Osteoblast (primary cell): ENCODE measurements at regions not wholly inside any gene's neighbourhood (a gene's known extent, or its start where the extent isn't known, plus 50 kb on each side); places are given as distances from the start of the nearest gene placed in this dataset. TPM values are rescaled to one million over a fixed set of nuclear protein-coding genes. Genes with fewer than 3 reads are reported as not detected.

Source experiments
- DNase-seq: peaks from one replicate; pipeline ENCODE4 v3.0.0; 2011; ENCODE audit warnings: low spot score, mixed read lengths; ENCODE audit not compliant: insufficient read length; ENCODE audit errors: missing footprints
- H2AFZ ChIP-seq: 2 replicates; pipeline ENCODE4 v1.6.0; 2011; ENCODE audit warnings: mild to moderate bottlenecking, low read length
- H3K27ac ChIP-seq: 2 replicates; pipeline ENCODE4 v1.5.1; 2011; ENCODE audit warnings: mild to moderate bottlenecking, low read depth, low read length, moderate library complexity
- H3K27me3 ChIP-seq: 2 replicates; pipeline ENCODE4 v1.6.0; 2012; ENCODE audit warnings: mild to moderate bottlenecking, control low read depth, inconsistent platforms, low read length, moderate library complexity; ENCODE audit not compliant: insufficient read depth
- H3K36me3 ChIP-seq: 2 replicates; pipeline ENCODE4 v1.5.1; 2011; ENCODE audit warnings: mild to moderate bottlenecking, low read length, control low read depth, moderate library complexity; ENCODE audit not compliant: insufficient read depth
- H3K4me1 ChIP-seq: 2 replicates; pipeline ENCODE4 v1.5.1; 2011; ENCODE audit warnings: mild to moderate bottlenecking, low read length, control low read depth, moderate library complexity; ENCODE audit not compliant: insufficient read depth
- H3K4me2 ChIP-seq: 2 replicates; pipeline ENCODE4 v1.6.0; 2011; ENCODE audit warnings: mild to moderate bottlenecking, low read length; ENCODE audit not compliant: insufficient read depth
- H3K4me3 ChIP-seq: fragments of 200-600 bp; sonication (generic); 3 replicates; pipeline ENCODE4 v1.5.1; 2012; ENCODE audit warnings: mild to moderate bottlenecking, low read length, inconsistent platforms; ENCODE audit not compliant: insufficient read depth
- H3K79me2 ChIP-seq: 2 replicates; pipeline ENCODE4 v1.6.0; 2012; ENCODE audit warnings: mild to moderate bottlenecking, low read length, control low read depth, inconsistent platforms; ENCODE audit not compliant: insufficient read depth
- H3K9me3 ChIP-seq: 2 replicates; pipeline ENCODE4 v1.5.1; 2011; ENCODE audit warnings: low read depth, low read length, control low read depth
- H4K20me1 ChIP-seq: 2 replicates; pipeline ENCODE4 v1.6.0; 2012; ENCODE audit warnings: mild to moderate bottlenecking, low read length, control low read depth; ENCODE audit not compliant: insufficient read depth
- CTCF ChIP-seq: IDR thresholded peaks from 2 replicates; pipeline ENCODE4 v1.5.1; 2011; ENCODE audit warnings: mild to moderate bottlenecking, low read depth, low read length, moderate library complexity; ENCODE audit errors: extremely low read depth
- small RNA-seq: library from RNA; depleted of rRNA; stranded (forward); fragments of <200 nt; gene quantifications from one replicate; pipeline ENCODE3, GENCODE V24; 2012

- TF ChIP-seq CTCF: no peak
- Histone ChIP-seq H3K9me3 (no peaks in the 10 kb centered on the region), H3K4me3 (no peak overlapping the region), H3K27ac (no peak overlapping the region), H3K4me2 (no peak overlapping the region), H3K4me1 (peaks cover 16% of the 10 kb centered on the region), H3K36me3 (no peaks in the 10 kb centered on the region), H2AFZ (peak overlapping the region; percentile 44), H3K79me2 (no peaks in the 10 kb centered on the region), H4K20me1 (no peaks in the 10 kb centered on the region), H3K27me3 (no peaks in the 10 kb centered on the region)
- no peak for DNase-seq
These were observed 50.4 kb upstream of the SMIM21 start for GRCh38 chr18:75477900-75478299.

Small RNA genes in the stretch of these regions (small RNA-seq; reads per million reads assigned to genes)
- gene AC021506.2: not detected
